BJ (cell line): ENCODE measurements at regions not wholly inside any gene's neighbourhood (a gene's known extent, or its start where the extent isn't known, plus 50 kb on each side); places are given as distances from the start of the nearest gene placed in this dataset.

Experiments used
- CTCF ChIA-PET: fragments of 350-600 bp; formaldehyde crosslinking; extraction: SDS; loops from one replicate; lab custom pipeline; 2021; ENCODE audit warnings: antibody characterized with exemption, inconsistent platforms; lab: Yijun Ruan, JAX
- POLR2A ChIA-PET: fragments of 300-600 bp; sonication (Branson Sonifier 250); formaldehyde crosslinking; extraction: SDS; loops from one replicate; lab custom pipeline; 2021; ENCODE audit warnings: antibody characterized with exemption; lab: Charles Lee
- DNase-seq: peaks from one replicate; pipeline ENCODE4 v3.0.0-alpha.2; 2011; ENCODE audit warnings: low read depth
- H3K27me3 ChIP-seq: 2 replicates; pipeline ENCODE4 v1.6.0; 2011; ENCODE audit warnings: low read length; ENCODE audit not compliant: control insufficient read depth, insufficient read depth
- H3K36me3 ChIP-seq: 2 replicates; pipeline ENCODE4 v1.5.1; 2011; ENCODE audit warnings: low read length; ENCODE audit not compliant: control insufficient read depth, insufficient read depth
- H3K4me3 ChIP-seq: 2 replicates; pipeline ENCODE4 v1.5.1; 2011; ENCODE audit warnings: low read depth, mild to moderate bottlenecking, control low read depth, low read length
- TF ChIP-seq, protein P1 (sequence below): IDR thresholded peaks from 2 replicates; pipeline ENCODE4 v1.5.1; 2011; ENCODE audit warnings: low read depth, mild to moderate bottlenecking, control low read depth, inconsistent platforms, low read length, moderate library complexity; ENCODE audit not compliant: insufficient read depth

DNA sequence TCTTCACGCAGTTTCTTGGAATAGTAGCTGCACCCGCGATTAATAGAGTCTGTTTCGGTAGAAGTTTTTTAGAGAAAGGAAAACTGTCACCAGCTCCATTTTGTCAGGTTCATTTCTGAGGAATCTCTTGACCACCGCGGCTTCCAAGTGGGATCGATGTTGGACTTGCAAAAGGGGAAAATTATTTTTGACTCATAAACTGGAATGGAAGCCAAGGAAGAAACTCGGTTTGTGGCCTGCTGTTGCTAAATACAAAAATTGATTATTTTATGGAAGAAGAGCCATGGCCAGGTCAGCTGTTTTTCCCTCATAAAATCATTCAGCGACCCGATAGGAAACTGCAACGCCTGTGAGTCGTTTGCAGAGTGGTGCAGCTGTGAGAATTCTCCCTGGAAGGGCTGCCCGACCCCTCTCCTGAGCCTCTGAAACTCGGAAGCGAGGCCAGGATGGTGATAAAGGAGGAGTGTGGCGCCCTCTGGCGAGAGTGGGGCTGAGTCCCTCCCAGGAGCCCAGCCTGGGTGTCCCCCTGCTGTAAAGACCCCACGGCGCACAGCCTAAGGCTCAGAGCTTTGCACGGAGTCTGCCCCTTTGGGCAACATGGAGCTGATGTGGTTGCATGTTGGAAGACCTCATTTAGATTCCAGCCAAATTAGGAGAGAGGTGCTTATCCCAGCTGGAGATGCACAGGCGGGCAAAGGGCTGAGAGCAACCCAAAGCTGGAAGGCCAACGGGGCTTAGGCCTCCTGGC lies 83.6 kb upstream of the SLC25A33 start:
- Histone ChIP-seq H3K4me3 (no peak overlapping the region), H3K36me3 (no peaks in the 10 kb centered on the region), H3K27me3 (peaks cover 2% of the 10 kb centered on the region)
- TF ChIP-seq, protein P1, sequence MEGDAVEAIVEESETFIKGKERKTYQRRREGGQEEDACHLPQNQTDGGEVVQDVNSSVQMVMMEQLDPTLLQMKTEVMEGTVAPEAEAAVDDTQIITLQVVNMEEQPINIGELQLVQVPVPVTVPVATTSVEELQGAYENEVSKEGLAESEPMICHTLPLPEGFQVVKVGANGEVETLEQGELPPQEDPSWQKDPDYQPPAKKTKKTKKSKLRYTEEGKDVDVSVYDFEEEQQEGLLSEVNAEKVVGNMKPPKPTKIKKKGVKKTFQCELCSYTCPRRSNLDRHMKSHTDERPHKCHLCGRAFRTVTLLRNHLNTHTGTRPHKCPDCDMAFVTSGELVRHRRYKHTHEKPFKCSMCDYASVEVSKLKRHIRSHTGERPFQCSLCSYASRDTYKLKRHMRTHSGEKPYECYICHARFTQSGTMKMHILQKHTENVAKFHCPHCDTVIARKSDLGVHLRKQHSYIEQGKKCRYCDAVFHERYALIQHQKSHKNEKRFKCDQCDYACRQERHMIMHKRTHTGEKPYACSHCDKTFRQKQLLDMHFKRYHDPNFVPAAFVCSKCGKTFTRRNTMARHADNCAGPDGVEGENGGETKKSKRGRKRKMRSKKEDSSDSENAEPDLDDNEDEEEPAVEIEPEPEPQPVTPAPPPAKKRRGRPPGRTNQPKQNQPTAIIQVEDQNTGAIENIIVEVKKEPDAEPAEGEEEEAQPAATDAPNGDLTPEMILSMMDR = peak; percentile 89
- ChIA-PET POLR2A (no interaction called here), CTCF (interaction anchor here (0.6 to 7.5 kb wide), 39 partner anchors 8 to 344 kb away, joined by 3 to 102 read pairs (median 5); partner anchors contain the start of gene SPSB1)
- DNase-seq = no peak

DNA sequence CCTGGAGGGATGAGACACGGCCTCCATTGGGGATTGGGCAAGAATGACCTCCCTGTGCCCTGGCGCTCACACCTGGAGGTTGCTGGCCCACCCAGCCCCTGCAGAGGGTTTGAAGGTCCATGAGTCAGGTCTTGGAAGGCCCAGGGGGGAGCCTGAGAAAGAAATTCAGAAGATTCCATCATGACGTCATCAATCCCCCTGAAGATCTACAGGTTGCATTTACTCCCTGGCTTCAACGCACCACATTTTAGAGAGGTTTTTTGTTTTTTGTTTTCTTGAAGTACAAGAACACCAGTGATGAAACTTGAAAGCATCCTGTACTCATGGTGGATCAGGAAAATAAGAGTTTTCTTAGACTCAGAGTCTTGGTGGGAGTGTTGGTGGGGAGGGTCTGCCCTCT lies 82.4 kb upstream of the SLC25A33 start:
- Histone ChIP-seq H3K4me3 (no peak overlapping the region), H3K36me3 (no peaks in the 10 kb centered on the region), H3K27me3 (peaks cover 2% of the 10 kb centered on the region)
- DNase-seq = no peak
- ChIA-PET CTCF (interaction anchor here (0.5 to 7.5 kb wide), 10 partner anchors 10 to 254 kb away, joined by 3 to 102 read pairs (median 11); partner anchors contain the start of gene SPSB1), POLR2A (no interaction called here)
- TF ChIP-seq, protein P1 = no peak

DNA sequence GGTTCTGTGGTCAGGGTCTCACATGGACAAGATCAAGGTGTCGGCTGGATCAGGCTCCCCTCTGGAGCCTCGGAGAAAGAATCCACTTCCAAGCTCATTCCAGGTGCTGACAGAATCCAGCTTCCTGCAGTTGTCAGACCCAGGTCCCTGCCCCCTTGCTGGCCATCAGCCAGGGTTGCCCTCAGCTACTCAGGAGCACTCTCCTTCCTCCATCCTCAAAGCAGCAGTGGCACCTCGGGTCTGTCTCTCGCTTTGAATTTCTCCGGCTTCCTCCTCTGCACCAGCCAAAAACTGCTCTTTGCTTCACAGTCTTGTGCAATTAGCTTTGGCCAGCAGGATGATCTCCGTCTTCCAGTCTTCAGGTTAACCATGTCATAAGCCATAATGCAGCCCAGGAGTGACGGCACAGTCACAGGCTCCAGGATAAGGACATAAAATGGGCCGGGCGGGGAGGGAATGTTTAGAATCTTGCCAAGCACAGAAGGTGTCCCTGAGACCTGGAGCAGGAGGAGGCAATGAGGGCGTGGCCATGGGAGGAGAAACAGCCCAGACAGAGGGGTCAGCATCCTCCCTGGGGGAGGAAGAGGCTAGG lies 79.4 kb upstream of the SLC25A33 start:
- no peak overlapping the region for H3K4me3 ChIP-seq
- H3K36me3 ChIP-seq = no peaks in the 10 kb centered on the region
- ChIA-PET CTCF (interaction anchor here (1.0 to 7.5 kb wide), 6 partner anchors 13 to 349 kb away, joined by 3 to 102 read pairs (median 4); partner anchors contain the start of gene SPSB1), POLR2A (no interaction called here)
- no peaks in the 10 kb centered on the region; the same call in 1 of the 2 replicates for H3K27me3 ChIP-seq
- TF ChIP-seq, protein P1 = no peak
- DNase-seq = no peak

DNA sequence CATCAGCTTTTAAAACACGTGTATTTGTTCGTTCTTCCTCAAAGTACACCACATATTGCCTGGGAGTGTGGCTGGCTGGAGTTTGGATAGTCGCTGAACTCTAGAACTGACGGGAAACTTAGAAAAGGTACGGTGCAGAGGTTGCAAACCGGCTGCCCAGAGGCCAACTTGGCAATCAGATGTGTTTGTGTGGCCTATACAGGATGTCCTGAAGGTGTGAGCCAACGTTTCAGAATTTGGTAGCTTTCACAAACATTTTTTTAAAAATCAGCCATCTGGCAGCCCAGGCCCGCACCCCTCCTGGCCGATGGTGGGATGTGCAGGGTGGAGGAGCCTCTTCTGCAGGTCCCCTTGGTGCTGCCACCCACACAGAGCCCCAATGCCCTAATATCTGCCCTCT lies 73.6 kb upstream of the SLC25A33 start:
- TF ChIP-seq, protein P1 = no peak
- H3K27me3 ChIP-seq = peaks cover 7% of the 10 kb centered on the region
- no peak for DNase-seq
- CTCF ChIA-PET = interaction anchor here (2.3 to 4.7 kb wide), 4 partner anchors 9 to 198 kb away, joined by 13 to 31 read pairs (median 16); no protein-coding TSS in a partner anchor
- no peak overlapping the region for H3K4me3 ChIP-seq
- POLR2A ChIA-PET = no interaction called here
- no peaks in the 10 kb centered on the region for H3K36me3 ChIP-seq
